ENCODE measurements at regions not wholly inside any gene's neighbourhood (a gene's known extent, or its start where the extent isn't known, plus 50 kb on each side); places are given as distances from the start of the nearest gene placed in this dataset.

GRCh38 chr17:71427801-71428200 lies 693.0 kb upstream of the SOX9 start:
- Histone ChIP-seq H3K36me3 (no peaks in the 10 kb centered on the region), H3K27me3 (no peaks in the 10 kb centered on the region), H3K9me3 (peaks cover 0 to 5% (median 2%) of the 10 kb centered on the region in 4 donors), H3K4me3 (no peak overlapping the region), H3K4me1 (no peaks in the 10 kb centered on the region), H3K27ac (no peak overlapping the region)
- WGBS, 5 donors = 68 to 77% (median 71%) methylated on average over 3 of the region's 3 CpGs
- no peak for TF ChIP-seq POLR2A (IDR thresholded peaks at IDR 0.05)
- intact Hi-C loops (cut with DNase I; ENCODE audit: low total_unique reads) = no loop called here
- DNase-seq = no peak

- H3K27me3 ChIP-seq = no peaks in the 10 kb centered on the region
- no peaks in the 10 kb centered on the region for H3K36me3 ChIP-seq
- H3K27ac ChIP-seq = no peak overlapping the region
- no peak for DNase-seq
- H3K9me3 ChIP-seq = peaks cover 0 to 3% (median 0%) of the 10 kb centered on the region in 4 donors
- intact Hi-C loops (cut with DNase I; ENCODE audit: low total_unique reads) = no loop called here
- H3K4me3 ChIP-seq = no peak overlapping the region
- no peaks in the 10 kb centered on the region for H3K4me1 ChIP-seq
- TF ChIP-seq EP300 (IDR thresholded peaks at IDR 0.05) = no peak
- TF ChIP-seq POLR2AphosphoS5 (IDR thresholded peaks at IDR 0.05) = no peak
- TF ChIP-seq CTCF (IDR thresholded peaks at IDR 0.05) = no peak
- TF ChIP-seq POLR2A (IDR thresholded peaks at IDR 0.05) = no peak
Observed at GRCh38 chr17:71428897-71429296, 691.9 kb upstream of the SOX9 start.

GRCh38 chr17:71430281-71430680 lies 690.5 kb upstream of the SOX9 start:
- 80 to 88% (median 83%) methylated on average over 5 of the region's 5 CpGs for WGBS, 5 donors
- H3K4me1 ChIP-seq = no peaks in the 10 kb centered on the region
- H3K27me3 ChIP-seq = no peaks in the 10 kb centered on the region
- DNase-seq = no peak
- intact Hi-C loops (cut with DNase I; ENCODE audit: low total_unique reads) = no loop called here
- TF ChIP-seq POLR2A (IDR thresholded peaks at IDR 0.05) (no peak), CTCF (IDR thresholded peaks at IDR 0.05) (no peak), EP300 (IDR thresholded peaks at IDR 0.05) (no peak), POLR2AphosphoS5 (IDR thresholded peaks at IDR 0.05) (no peak)
- no peaks in the 10 kb centered on the region for H3K36me3 ChIP-seq
- H3K27ac ChIP-seq = no peak overlapping the region
- peaks cover 0 to 3% (median 0%) of the 10 kb centered on the region in 4 donors for H3K9me3 ChIP-seq
- no peak overlapping the region for H3K4me3 ChIP-seq

- no peak overlapping the region for H3K4me3 ChIP-seq
- H3K9me3 ChIP-seq = peaks cover 0 to 3% (median 0%) of the 10 kb centered on the region in 4 donors
- no peaks in the 10 kb centered on the region for H3K36me3 ChIP-seq
- no peak overlapping the region for H3K27ac ChIP-seq
- no peaks in the 10 kb centered on the region for H3K4me1 ChIP-seq
- no peak for DNase-seq
- intact Hi-C loops (cut with DNase I; ENCODE audit: low total_unique reads) = no loop called here
- no peak for TF ChIP-seq CTCF (IDR thresholded peaks at IDR 0.05)
- no peak for TF ChIP-seq EP300 (IDR thresholded peaks at IDR 0.05)
- no peak for TF ChIP-seq POLR2AphosphoS5 (IDR thresholded peaks at IDR 0.05)
- no peak for TF ChIP-seq POLR2A (IDR thresholded peaks at IDR 0.05)
- WGBS, 5 donors = 83 to 93% (median 90%) methylated on average over 2 of the region's 2 CpGs
- H3K27me3 ChIP-seq = no peaks in the 10 kb centered on the region
Observed at GRCh38 chr17:71431146-71431545, 689.7 kb upstream of the SOX9 start.

- 77 to 92% (median 84%) methylated on average over 2 of the region's 2 CpGs for WGBS, 5 donors
- Histone ChIP-seq H3K36me3 (no peaks in the 10 kb centered on the region), H3K27ac (no peak overlapping the region), H3K4me1 (no peaks in the 10 kb centered on the region), H3K27me3 (no peaks in the 10 kb centered on the region), H3K4me3 (no peak overlapping the region), H3K9me3 (peaks cover 0 to 3% (median 0%) of the 10 kb centered on the region in 4 donors)
- no peak for DNase-seq
- TF ChIP-seq POLR2A (IDR thresholded peaks at IDR 0.05) (no peak), CTCF (IDR thresholded peaks at IDR 0.05) (no peak), POLR2AphosphoS5 (IDR thresholded peaks at IDR 0.05) (no peak), EP300 (IDR thresholded peaks at IDR 0.05) (no peak)
- intact Hi-C loops (cut with DNase I; ENCODE audit: low total_unique reads) = no loop called here
Observed at GRCh38 chr17:71432378-71433315, 688.2 kb upstream of the SOX9 start.

Data from stomach (tissue), 8 donors.